ENCODE measurements at regions not wholly inside any gene's neighbourhood (a gene's known extent, or its start where the extent isn't known, plus 50 kb on each side); places are given as distances from the start of the nearest gene placed in this dataset.

- TF ChIP-seq CTCF (IDR thresholded peaks at IDR 0.05) (no peak), IRF3 (IDR thresholded peaks at IDR 0.05; ENCODE audit: low read depth, low read length) (no peak), RAD21 (IDR thresholded peaks at IDR 0.05; ENCODE audit: low read length) (no peak), USF2 (IDR thresholded peaks at IDR 0.05; ENCODE audit: borderline replicate concordance, low read depth, low read length) (no peak), CHD2 (IDR thresholded peaks at IDR 0.05; ENCODE audit: low read length, partially characterized antibody) (no peak), SMC3 (IDR thresholded peaks at IDR 0.05; ENCODE audit: low read depth, low read length) (no peak), ELF1 (IDR thresholded peaks at IDR 0.05) (no peak), GABPA (IDR thresholded peaks at IDR 0.05; ENCODE audit: low read depth) (no peak), GATA2 (CRISPR knock-in tag; IDR thresholded peaks at IDR 0.05) (no peak), MXI1 (IDR thresholded peaks at IDR 0.05; ENCODE audit: low read depth, low read length) (no peak), MEF2A (IDR thresholded peaks at IDR 0.05; ENCODE audit: borderline replicate concordance, low read depth) (no peak), RFX5 (IDR thresholded peaks at IDR 0.05; ENCODE audit: low read length) (no peak), FOSL2 (IDR thresholded peaks at IDR 0.05; ENCODE audit: borderline replicate concordance, low read depth) (no peak), MAX (IDR thresholded peaks at IDR 0.05; ENCODE audit: low read depth) (no peak), FOXM1 (IDR thresholded peaks at IDR 0.05; ENCODE audit: low read depth) (no peak), YY1 (IDR thresholded peaks at IDR 0.05; ENCODE audit: low read depth) (no peak), NFIC (IDR thresholded peaks at IDR 0.05; ENCODE audit: borderline replicate concordance) (no peak), REST (IDR thresholded peaks at IDR 0.05; ENCODE audit: low read depth, low read length) (no peak)
- CTCF ChIA-PET = no interaction called here
- H4K20me1 ChIP-seq (ENCODE audit: insufficient read depth) = no peaks in the 10 kb centered on the region
- no peak overlapping the region for H3K27ac ChIP-seq (ENCODE audit: low read depth in 2 of 2, low read length in 1 of 2)
- H3K27me3 ChIP-seq (ENCODE audit: insufficient read depth) = no peaks in the 10 kb centered on the region
- no peaks in the 10 kb centered on the region for H3F3A ChIP-seq (replicated peaks; ENCODE audit: insufficient read depth)
- H3K9me2 ChIP-seq = no peaks in the 10 kb centered on the region
- H2AFZ ChIP-seq (ENCODE audit: low read depth) = no peak overlapping the region
- no peaks in the 10 kb centered on the region for H3K4me1 ChIP-seq (ENCODE audit: control insufficient read depth in 1 of 2, insufficient read depth in 2 of 2, low read depth in 1 of 2, low read length in 1 of 2)
- no peak for DNase-seq
- no peaks in the 10 kb centered on the region for H3K79me2 ChIP-seq (ENCODE audit: insufficient read depth)
- H3K9ac ChIP-seq = no peak overlapping the region
- POLR2A ChIA-PET = no interaction called here
- H3K4me2 ChIP-seq = no peak overlapping the region
- H3K9me3 ChIP-seq = no peaks in the 10 kb centered on the region
- no peak overlapping the region for H3K4me3 ChIP-seq (ENCODE audit: low read depth in 2 of 2, low read length in 1 of 2)
- no peaks in the 10 kb centered on the region for H3K36me3 ChIP-seq (replicated peaks in 1 of 2; ENCODE audit: control insufficient read depth in 1 of 2, insufficient read depth in 2 of 2, low read length in 1 of 2)
- WGBS (ENCODE audit: low lambda C conversion rate) = 42% methylated on average over 3 of the region's 3 CpGs
Observed at GRCh38 chr9:73847536-73847935, 649.6 kb upstream of the RORB start.

Measured in SK-N-SH (cell line).